ENCODE measurements at regions not wholly inside any gene's neighbourhood (a gene's known extent, or its start where the extent isn't known, plus 50 kb on each side); places are given as distances from the start of the nearest gene placed in this dataset.
A peak's percentile ranks its signal among the peaks of the same experiment; 100 is the strongest.

GRCh38 chr12:98178126-98178525 lies 337.3 kb upstream of the TMPO start:
- no peaks in the 10 kb centered on the region for H3K36me3 ChIP-seq (ENCODE audit: control insufficient read depth, insufficient read depth, low read length)
- H3K27ac ChIP-seq (ENCODE audit: low read depth, low read length) = no peak overlapping the region
- peak in 1 of 6 donors; percentile 13 for DNase-seq (ENCODE audit: low read depth in 4 of 6, low spot score in 6 of 6)
- no peak overlapping the region for H3K4me3 ChIP-seq (ENCODE audit: low read depth, low read length)
- H3K4me1 ChIP-seq (ENCODE audit: control insufficient read depth, insufficient read depth, low read length) = no peaks in the 10 kb centered on the region
- H3K9me3 ChIP-seq (ENCODE audit: control insufficient read depth, insufficient read depth, low read length) = no peaks in the 10 kb centered on the region
- H3K27me3 ChIP-seq (ENCODE audit: control insufficient read depth, insufficient read depth, low read length) = no peaks in the 10 kb centered on the region

GRCh38 chr12:98179151-98179550 lies 336.2 kb upstream of the TMPO start:
- no peaks in the 10 kb centered on the region for H3K9me3 ChIP-seq (ENCODE audit: control insufficient read depth, insufficient read depth, low read length)
- H3K27ac ChIP-seq (ENCODE audit: low read depth, low read length) = no peak overlapping the region
- no peaks in the 10 kb centered on the region for H3K36me3 ChIP-seq (ENCODE audit: control insufficient read depth, insufficient read depth, low read length)
- H3K4me1 ChIP-seq (ENCODE audit: control insufficient read depth, insufficient read depth, low read length) = no peaks in the 10 kb centered on the region
- no peak for DNase-seq (ENCODE audit: low read depth in 4 of 6, low spot score in 6 of 6)
- H3K4me3 ChIP-seq (ENCODE audit: low read depth, low read length) = no peak overlapping the region
- H3K27me3 ChIP-seq (ENCODE audit: control insufficient read depth, insufficient read depth, low read length) = no peaks in the 10 kb centered on the region

GRCh38 chr12:98180603-98181002 lies 334.8 kb upstream of the TMPO start:
- WGBS (ENCODE audit: insufficient coverage) = 83% methylated on average over 8 of the region's 13 CpGs
- no peak for DNase-seq (ENCODE audit: low read depth in 4 of 6, low spot score in 6 of 6)
- Histone ChIP-seq H3K9me3 (ENCODE audit: control insufficient read depth, insufficient read depth, low read length) (no peaks in the 10 kb centered on the region), H3K27me3 (ENCODE audit: control insufficient read depth, insufficient read depth, low read length) (no peaks in the 10 kb centered on the region), H3K4me1 (ENCODE audit: control insufficient read depth, insufficient read depth, low read length) (no peaks in the 10 kb centered on the region), H3K36me3 (ENCODE audit: control insufficient read depth, insufficient read depth, low read length) (no peaks in the 10 kb centered on the region), H3K27ac (ENCODE audit: low read depth, low read length) (no peak overlapping the region), H3K4me3 (ENCODE audit: low read depth, low read length) (no peak overlapping the region)

GRCh38 chr12:98182821-98183220 lies 332.6 kb upstream of the TMPO start:
- Histone ChIP-seq H3K4me3 (ENCODE audit: low read depth, low read length) (no peak overlapping the region), H3K36me3 (ENCODE audit: control insufficient read depth, insufficient read depth, low read length) (no peaks in the 10 kb centered on the region), H3K27me3 (ENCODE audit: control insufficient read depth, insufficient read depth, low read length) (no peaks in the 10 kb centered on the region), H3K9me3 (ENCODE audit: control insufficient read depth, insufficient read depth, low read length) (no peaks in the 10 kb centered on the region), H3K4me1 (ENCODE audit: control insufficient read depth, insufficient read depth, low read length) (no peaks in the 10 kb centered on the region), H3K27ac (ENCODE audit: low read depth, low read length) (no peak overlapping the region)
- WGBS (ENCODE audit: insufficient coverage) = 60% methylated on average over 1 of the region's 2 CpGs
- DNase-seq (ENCODE audit: low read depth in 4 of 6, low spot score in 6 of 6) = no peak

GRCh38 chr12:98185606-98186005 lies 329.8 kb upstream of the TMPO start:
- Histone ChIP-seq H3K4me1 (ENCODE audit: control insufficient read depth, insufficient read depth, low read length) (no peaks in the 10 kb centered on the region), H3K27me3 (ENCODE audit: control insufficient read depth, insufficient read depth, low read length) (no peaks in the 10 kb centered on the region), H3K4me3 (ENCODE audit: low read depth, low read length) (no peak overlapping the region), H3K36me3 (ENCODE audit: control insufficient read depth, insufficient read depth, low read length) (no peaks in the 10 kb centered on the region), H3K27ac (ENCODE audit: low read depth, low read length) (no peak overlapping the region), H3K9me3 (ENCODE audit: control insufficient read depth, insufficient read depth, low read length) (no peaks in the 10 kb centered on the region)
- WGBS (ENCODE audit: insufficient coverage) = no CpG with 5 or more reads among the region's 3 CpGs
- no peak for DNase-seq (ENCODE audit: low read depth in 4 of 6, low spot score in 6 of 6)

GRCh38 chr12:98188650-98189077 lies 326.7 kb upstream of the TMPO start:
- no peaks in the 10 kb centered on the region for H3K36me3 ChIP-seq (ENCODE audit: control insufficient read depth, insufficient read depth, low read length)
- peak in 1 of 6 donors; percentile 67 for DNase-seq (ENCODE audit: low read depth in 4 of 6, low spot score in 6 of 6)
- 83% methylated on average over 2 of the region's 5 CpGs for WGBS (ENCODE audit: insufficient coverage)

GRCh38 chr12:98194591-98194990 lies 320.8 kb upstream of the TMPO start:
- no peaks in the 10 kb centered on the region for H3K27me3 ChIP-seq (ENCODE audit: control insufficient read depth, insufficient read depth, low read length)
- peak in 1 of 6 donors; percentile 92 for DNase-seq (ENCODE audit: low read depth in 4 of 6, low spot score in 6 of 6)
- no peaks in the 10 kb centered on the region for H3K4me1 ChIP-seq (ENCODE audit: control insufficient read depth, insufficient read depth, low read length)
- WGBS (ENCODE audit: insufficient coverage) = 29% methylated on average over 1 of the region's 3 CpGs
- H3K36me3 ChIP-seq (ENCODE audit: control insufficient read depth, insufficient read depth, low read length) = no peaks in the 10 kb centered on the region
- no peak overlapping the region for H3K4me3 ChIP-seq (ENCODE audit: low read depth, low read length)
- H3K27ac ChIP-seq (ENCODE audit: low read depth, low read length) = no peak overlapping the region
- no peaks in the 10 kb centered on the region for H3K9me3 ChIP-seq (ENCODE audit: control insufficient read depth, insufficient read depth, low read length)

More at GRCh38 chr12:98188650-98189077, 326.7 kb upstream of the TMPO start:
- no peak overlapping the region for H3K4me3 ChIP-seq (ENCODE audit: low read depth, low read length)
- no peak overlapping the region for H3K27ac ChIP-seq (ENCODE audit: low read depth, low read length)
- H3K9me3 ChIP-seq (ENCODE audit: control insufficient read depth, insufficient read depth, low read length) = no peaks in the 10 kb centered on the region
- H3K27me3 ChIP-seq (ENCODE audit: control insufficient read depth, insufficient read depth, low read length) = no peaks in the 10 kb centered on the region
- no peaks in the 10 kb centered on the region for H3K4me1 ChIP-seq (ENCODE audit: control insufficient read depth, insufficient read depth, low read length)

- DNase-seq (ENCODE audit: low read depth in 4 of 6, low spot score in 6 of 6) = no peak
- WGBS (ENCODE audit: insufficient coverage) = 73% methylated on average over 3 of the region's 4 CpGs
Observed at GRCh38 chr12:98198261-98198982, 317.0 kb upstream of the TMPO start.

GRCh38 chr12:98208816-98209215 lies 306.6 kb upstream of the TMPO start:
- Histone ChIP-seq H3K27ac (ENCODE audit: low read depth, low read length) (no peak overlapping the region), H3K4me1 (ENCODE audit: control insufficient read depth, insufficient read depth, low read length) (peaks cover 4% of the 10 kb centered on the region), H3K36me3 (ENCODE audit: control insufficient read depth, insufficient read depth, low read length) (no peaks in the 10 kb centered on the region), H3K9me3 (ENCODE audit: control insufficient read depth, insufficient read depth, low read length) (no peaks in the 10 kb centered on the region), H3K4me3 (ENCODE audit: low read depth, low read length) (no peak overlapping the region), H3K27me3 (ENCODE audit: control insufficient read depth, insufficient read depth, low read length) (no peaks in the 10 kb centered on the region)
- WGBS (ENCODE audit: insufficient coverage) = 91% methylated on average over 6 of the region's 7 CpGs
- no peak for DNase-seq (ENCODE audit: low read depth in 4 of 6, low spot score in 6 of 6)

More at GRCh38 chr12:98198261-98198982, 317.0 kb upstream of the TMPO start:
- Histone ChIP-seq H3K27ac (ENCODE audit: low read depth, low read length) (no peak overlapping the region), H3K36me3 (ENCODE audit: control insufficient read depth, insufficient read depth, low read length) (no peaks in the 10 kb centered on the region), H3K4me1 (ENCODE audit: control insufficient read depth, insufficient read depth, low read length) (no peaks in the 10 kb centered on the region), H3K4me3 (ENCODE audit: low read depth, low read length) (no peak overlapping the region), H3K9me3 (ENCODE audit: control insufficient read depth, insufficient read depth, low read length) (no peaks in the 10 kb centered on the region), H3K27me3 (ENCODE audit: control insufficient read depth, insufficient read depth, low read length) (no peaks in the 10 kb centered on the region)

- H3K4me1 ChIP-seq (ENCODE audit: control insufficient read depth, insufficient read depth, low read length) = peaks cover 4% of the 10 kb centered on the region
- H3K27ac ChIP-seq (ENCODE audit: low read depth, low read length) = no peak overlapping the region
- H3K36me3 ChIP-seq (ENCODE audit: control insufficient read depth, insufficient read depth, low read length) = no peaks in the 10 kb centered on the region
- DNase-seq (ENCODE audit: low read depth in 4 of 6, low spot score in 6 of 6) = no peak
- H3K4me3 ChIP-seq (ENCODE audit: low read depth, low read length) = no peak overlapping the region
- H3K27me3 ChIP-seq (ENCODE audit: control insufficient read depth, insufficient read depth, low read length) = no peaks in the 10 kb centered on the region
- 74% methylated on average over 5 of the region's 8 CpGs for WGBS (ENCODE audit: insufficient coverage)
- no peaks in the 10 kb centered on the region for H3K9me3 ChIP-seq (ENCODE audit: control insufficient read depth, insufficient read depth, low read length)
Observed at GRCh38 chr12:98211909-98212695, 303.3 kb upstream of the TMPO start.
